ENCODE measurements at regions not wholly inside any gene's neighbourhood (a gene's known extent, or its start where the extent isn't known, plus 50 kb on each side); places are given as distances from the start of the nearest gene placed in this dataset.

GRCh38 chr2:5479265-5479928 lies 212.8 kb upstream of the SOX11 start:
- TF ChIP-seq CTCF (conservative IDR thresholded peaks at IDR 0.05; ENCODE audit: control insufficient read depth, insufficient read depth, low read depth, low read length) = no peak
- DNase-seq (ENCODE audit: low read depth) = no peak
- no peak overlapping the region for H3K4me3 ChIP-seq (ENCODE audit: control insufficient read depth, low read depth, low read length)

GRCh38 chr2:5482929-5483331 lies 209.3 kb upstream of the SOX11 start:
- no peak for TF ChIP-seq CTCF (conservative IDR thresholded peaks at IDR 0.05; ENCODE audit: control insufficient read depth, insufficient read depth, low read depth, low read length)
- no peak for DNase-seq (ENCODE audit: low read depth)
- no peak overlapping the region for H3K4me3 ChIP-seq (ENCODE audit: control insufficient read depth, low read depth, low read length)

GRCh38 chr2:5484868-5485267 lies 207.3 kb upstream of the SOX11 start:
- no peak for TF ChIP-seq CTCF (conservative IDR thresholded peaks at IDR 0.05; ENCODE audit: control insufficient read depth, insufficient read depth, low read depth, low read length)
- no peak for DNase-seq (ENCODE audit: low read depth)
- no peak overlapping the region for H3K4me3 ChIP-seq (ENCODE audit: control insufficient read depth, low read depth, low read length)

GRCh38 chr2:5491523-5491922 lies 200.7 kb upstream of the SOX11 start:
- H3K4me3 ChIP-seq (ENCODE audit: control insufficient read depth, low read depth, low read length) = no peak overlapping the region
- DNase-seq (ENCODE audit: low read depth) = no peak
- no peak for TF ChIP-seq CTCF (conservative IDR thresholded peaks at IDR 0.05; ENCODE audit: control insufficient read depth, insufficient read depth, low read depth, low read length)

GRCh38 chr2:5493256-5493655 lies 198.9 kb upstream of the SOX11 start:
- H3K4me3 ChIP-seq (ENCODE audit: control insufficient read depth, low read depth, low read length) = no peak overlapping the region
- TF ChIP-seq CTCF (conservative IDR thresholded peaks at IDR 0.05; ENCODE audit: control insufficient read depth, insufficient read depth, low read depth, low read length) = no peak
- DNase-seq (ENCODE audit: low read depth) = no peak

- no peak overlapping the region for H3K4me3 ChIP-seq (ENCODE audit: control insufficient read depth, low read depth, low read length)
- DNase-seq (ENCODE audit: low read depth) = no peak
- no peak for TF ChIP-seq CTCF (conservative IDR thresholded peaks at IDR 0.05; ENCODE audit: control insufficient read depth, insufficient read depth, low read depth, low read length)
These were observed 198.0 kb upstream of the SOX11 start for GRCh38 chr2:5494212-5494611.

- DNase-seq (ENCODE audit: low read depth) = no peak
- TF ChIP-seq CTCF (conservative IDR thresholded peaks at IDR 0.05; ENCODE audit: control insufficient read depth, insufficient read depth, low read depth, low read length) = no peak
- no peak overlapping the region for H3K4me3 ChIP-seq (ENCODE audit: control insufficient read depth, low read depth, low read length)
These were observed 196.6 kb upstream of the SOX11 start for GRCh38 chr2:5495586-5495985.
